NB4 (cell line): ENCODE measurements at regions not wholly inside any gene's neighbourhood (a gene's known extent, or its start where the extent isn't known, plus 50 kb on each side); places are given as distances from the start of the nearest gene placed in this dataset.

Experiments
- DNase-seq: peaks from one replicate; pipeline ENCODE4 v3.0.0; 2010; ENCODE audit warnings: low read depth
- H3K4me3 ChIP-seq: one replicate; pipeline ENCODE4 v1.5.1; 2011; ENCODE audit warnings: mild to moderate bottlenecking, low read depth, low read length, moderate library complexity
- CTCF ChIP-seq: IDR thresholded peaks from one replicate; pipeline ENCODE4 v1.5.1; 2012; ENCODE audit warnings: low read depth, low read length
- MAX ChIP-seq: IDR thresholded peaks from 2 replicates; pipeline ENCODE4 v1.6.1; 2011; ENCODE audit warnings: low read depth, low read length
- MYC ChIP-seq: IDR thresholded peaks from 2 replicates; pipeline ENCODE4 v1.6.1; 2011; ENCODE audit warnings: low read depth, low read length
- POLR2A ChIP-seq: IDR thresholded peaks from 2 replicates; pipeline ENCODE4 v1.6.1; 2011; ENCODE audit warnings: mild to moderate bottlenecking; ENCODE audit not compliant: insufficient read length; ENCODE audit errors: extremely low read depth

- TF ChIP-seq MYC (no peak), MAX (no peak), CTCF (no peak), POLR2A (no peak)
- H3K4me3 ChIP-seq, result no peak overlapping the region
- no peak for DNase-seq
These were observed 72.8 kb upstream of the LRCH1 start for GRCh38 chr13:46480131-46480530.

GRCh38 chr13:46479691-46480090 is 73.3 kb upstream of the LRCH1 start:
- no peak for DNase-seq
- TF ChIP-seq MYC, result no peak
- TF ChIP-seq MAX, result no peak
- TF ChIP-seq POLR2A, result no peak
- TF ChIP-seq CTCF, result no peak
- H3K4me3 ChIP-seq, result no peak overlapping the region

- H3K4me3 ChIP-seq, result no peak overlapping the region
- DNase-seq, result no peak
- TF ChIP-seq CTCF (no peak), MAX (no peak), MYC (no peak), POLR2A (no peak)
These were observed 73.7 kb upstream of the LRCH1 start for GRCh38 chr13:46479283-46479682.

- TF ChIP-seq MAX (no peak), MYC (no peak), CTCF (no peak), POLR2A (no peak)
- no peak for DNase-seq
- H3K4me3 ChIP-seq, result no peak overlapping the region
These were observed 74.3 kb upstream of the LRCH1 start for GRCh38 chr13:46478651-46479050.

GRCh38 chr13:46476174-46476573 is 76.8 kb upstream of the LRCH1 start:
- no peak overlapping the region for H3K4me3 ChIP-seq
- TF ChIP-seq MAX (no peak), POLR2A (no peak), MYC (no peak), CTCF (no peak)
- no peak for DNase-seq

GRCh38 chr13:46475541-46475991 is 77.4 kb upstream of the LRCH1 start:
- no peak for DNase-seq
- H3K4me3 ChIP-seq, result no peak overlapping the region
- TF ChIP-seq CTCF, result no peak
- TF ChIP-seq POLR2A, result no peak
- TF ChIP-seq MAX, result no peak
- no peak for TF ChIP-seq MYC
